Hepatocyte (in vitro differentiated cells): ENCODE measurements at regions not wholly inside any gene's neighbourhood (a gene's known extent, or its start where the extent isn't known, plus 50 kb on each side); places are given as distances from the start of the nearest gene placed in this dataset.

Experiments
- EZH2 ChIP-seq: fragments of 200-600 bp; sonication (generic); IDR thresholded peaks from 2 replicates; pipeline ENCODE4 v1.6.1; 2016; ENCODE audit warnings: antibody characterized with exemption, mild to moderate bottlenecking, borderline replicate concordance
- TF ChIP-seq, protein P1 (sequence below): fragments of 200-600 bp; sonication (generic); IDR thresholded peaks from 2 replicates; pipeline ENCODE4 v1.5.1; 2016; ENCODE audit warnings: antibody characterized with exemption, mild to moderate bottlenecking; ENCODE audit not compliant: poor library complexity

DNA sequence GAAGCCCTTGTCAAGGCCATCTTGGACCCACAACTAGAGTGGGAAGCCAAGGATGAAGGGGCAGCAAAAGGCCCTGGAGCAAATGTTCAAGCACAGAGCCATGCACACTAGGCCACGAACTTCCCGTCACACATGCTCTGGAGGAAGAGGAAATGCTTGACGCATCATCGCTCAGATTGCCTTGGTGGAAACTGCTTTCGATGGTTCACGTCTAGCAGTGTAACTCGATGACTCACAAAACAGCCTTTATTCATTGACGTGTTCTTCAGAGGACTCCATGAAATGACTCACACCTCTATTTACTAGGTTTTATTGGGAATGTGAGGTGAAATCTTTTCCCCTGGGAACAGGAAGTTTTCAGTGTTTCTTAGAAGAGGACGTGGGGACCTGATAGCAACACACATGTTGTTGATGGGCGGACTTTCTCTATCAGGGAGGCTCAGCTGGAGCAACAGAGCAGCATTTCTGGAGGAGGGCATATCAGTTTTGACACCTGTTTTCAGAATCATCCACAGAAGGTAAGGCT is 79.8 kb upstream of the FLT1 start:
- TF ChIP-seq EZH2, result no peak
- TF ChIP-seq, protein P1, sequence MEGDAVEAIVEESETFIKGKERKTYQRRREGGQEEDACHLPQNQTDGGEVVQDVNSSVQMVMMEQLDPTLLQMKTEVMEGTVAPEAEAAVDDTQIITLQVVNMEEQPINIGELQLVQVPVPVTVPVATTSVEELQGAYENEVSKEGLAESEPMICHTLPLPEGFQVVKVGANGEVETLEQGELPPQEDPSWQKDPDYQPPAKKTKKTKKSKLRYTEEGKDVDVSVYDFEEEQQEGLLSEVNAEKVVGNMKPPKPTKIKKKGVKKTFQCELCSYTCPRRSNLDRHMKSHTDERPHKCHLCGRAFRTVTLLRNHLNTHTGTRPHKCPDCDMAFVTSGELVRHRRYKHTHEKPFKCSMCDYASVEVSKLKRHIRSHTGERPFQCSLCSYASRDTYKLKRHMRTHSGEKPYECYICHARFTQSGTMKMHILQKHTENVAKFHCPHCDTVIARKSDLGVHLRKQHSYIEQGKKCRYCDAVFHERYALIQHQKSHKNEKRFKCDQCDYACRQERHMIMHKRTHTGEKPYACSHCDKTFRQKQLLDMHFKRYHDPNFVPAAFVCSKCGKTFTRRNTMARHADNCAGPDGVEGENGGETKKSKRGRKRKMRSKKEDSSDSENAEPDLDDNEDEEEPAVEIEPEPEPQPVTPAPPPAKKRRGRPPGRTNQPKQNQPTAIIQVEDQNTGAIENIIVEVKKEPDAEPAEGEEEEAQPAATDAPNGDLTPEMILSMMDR, result no peak
